Calu3 (cell line): ENCODE measurements at regions not wholly inside any gene's neighbourhood (a gene's known extent, or its start where the extent isn't known, plus 50 kb on each side); places are given as distances from the start of the nearest gene placed in this dataset.
"Not testable (repeated sequence)": the region's sequence is repeated elsewhere in the genome, so short reads cannot be mapped to it uniquely, and the experiment has no call there.

Experiments used
- BruUV-seq: library from RNA; stranded (reverse); fragments of 400-500 nt; replicated peaks from 2 replicates; lab custom pipeline; 2021; lab: Mats Ljungman, UMichigan
- CTCF ChIA-PET: fragments of 300-600 bp; sonication (Branson Sonifier 250); formaldehyde crosslinking; loops from one replicate; lab custom pipeline; 2022; ENCODE audit warnings: antibody characterized with exemption; lab: Charles Lee
- DNase-seq: peaks from one replicate; pipeline ENCODE4 v3.0.0; 2022
- H3K27ac Mint-ChIP-seq: one replicate; pipeline ENCODE4 v1.8.0; 2022; ENCODE audit warnings: mixed read lengths; ENCODE audit not compliant: unreplicated experiment
- H3K27me3 Mint-ChIP-seq: one replicate; pipeline ENCODE4 v1.8.0; 2022; ENCODE audit warnings: mixed read lengths; ENCODE audit not compliant: unreplicated experiment
- H3K36me3 Mint-ChIP-seq: one replicate; pipeline ENCODE4 v1.8.0; 2022; ENCODE audit warnings: mild to moderate bottlenecking, moderate library complexity, mixed read lengths; ENCODE audit not compliant: insufficient read depth, unreplicated experiment
- H3K4me1 Mint-ChIP-seq: one replicate; pipeline ENCODE4 v1.8.0; 2022; ENCODE audit warnings: mild to moderate bottlenecking, low read depth, mixed read lengths; ENCODE audit not compliant: unreplicated experiment
- H3K4me3 Mint-ChIP-seq: one replicate; pipeline ENCODE4 v1.8.0; 2022; ENCODE audit warnings: mild to moderate bottlenecking, low read depth, moderate library complexity, mixed read lengths; ENCODE audit not compliant: unreplicated experiment
- H3K9me3 Mint-ChIP-seq: one replicate; pipeline ENCODE4 v1.8.0; 2022; ENCODE audit warnings: low read depth, mixed read lengths; ENCODE audit not compliant: unreplicated experiment
- intact Hi-C: fragments of 100-400 bp; cut with micrococcal nuclease; formaldehyde crosslinking; loops from one replicate; pipeline ENCODE4 v1.10.0; 2022; ENCODE audit not compliant: unreplicated experiment
- TF ChIP-seq, protein P1 (sequence below): fragments of 200-600 bp; IDR thresholded peaks from one replicate; pipeline ENCODE4 v1.8.0; 2022; ENCODE audit warnings: antibody characterized with exemption; ENCODE audit not compliant: unreplicated experiment

DNA sequence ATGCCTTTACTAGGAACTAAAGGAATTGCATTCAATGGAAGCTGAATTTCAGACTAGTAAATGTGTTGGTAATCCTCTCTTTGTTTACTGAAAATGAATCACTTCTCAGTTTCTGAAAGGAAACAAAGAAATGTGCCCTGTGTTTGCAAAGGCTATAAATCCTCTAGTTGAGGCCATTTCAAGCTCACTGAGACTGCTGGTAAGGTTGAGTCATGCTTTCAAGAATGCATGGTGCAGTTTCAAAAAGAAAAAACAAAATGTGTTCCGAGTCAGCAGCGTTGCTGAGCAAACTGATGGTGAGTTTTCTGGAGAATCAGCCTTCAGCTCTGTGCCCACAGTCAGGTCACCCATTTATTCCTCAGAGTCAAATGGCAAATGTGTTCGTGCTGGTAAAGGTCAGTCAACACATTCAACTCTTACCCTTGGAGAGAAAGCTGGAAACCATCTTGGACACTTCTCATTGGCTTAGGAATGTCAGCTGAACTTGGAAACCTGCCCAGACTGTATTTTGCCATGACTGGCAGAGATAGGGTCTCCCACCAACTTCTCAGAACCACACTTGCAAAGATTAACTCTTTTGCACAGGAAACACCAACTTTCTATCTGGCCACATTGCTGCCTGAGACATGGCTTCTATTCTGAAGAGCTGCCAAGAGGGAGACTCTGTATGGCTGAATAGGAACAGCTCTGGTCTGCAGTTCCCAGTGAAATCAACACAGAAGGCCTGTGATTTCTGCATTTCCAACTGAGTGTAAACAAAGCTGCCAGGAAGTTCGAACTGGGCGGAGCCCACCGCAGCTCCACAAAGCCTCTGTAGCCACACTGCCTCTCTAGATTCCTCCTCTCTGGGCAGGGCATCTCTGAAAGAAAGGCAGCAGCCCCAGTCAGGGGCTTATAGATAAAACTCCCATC, 484.4 kb downstream of the ATP23 start:
- Mint-ChIP-seq H3K36me3 (no peaks in the 10 kb centered on the region), H3K4me1 (peaks cover 42% of the 10 kb centered on the region), H3K4me3 (peak overlapping the region; percentile 53), H3K9me3 (peaks cover 15% of the 10 kb centered on the region), H3K27ac (peak overlapping the region; percentile 70), H3K27me3 (no peaks in the 10 kb centered on the region)
- TF ChIP-seq, protein P1, sequence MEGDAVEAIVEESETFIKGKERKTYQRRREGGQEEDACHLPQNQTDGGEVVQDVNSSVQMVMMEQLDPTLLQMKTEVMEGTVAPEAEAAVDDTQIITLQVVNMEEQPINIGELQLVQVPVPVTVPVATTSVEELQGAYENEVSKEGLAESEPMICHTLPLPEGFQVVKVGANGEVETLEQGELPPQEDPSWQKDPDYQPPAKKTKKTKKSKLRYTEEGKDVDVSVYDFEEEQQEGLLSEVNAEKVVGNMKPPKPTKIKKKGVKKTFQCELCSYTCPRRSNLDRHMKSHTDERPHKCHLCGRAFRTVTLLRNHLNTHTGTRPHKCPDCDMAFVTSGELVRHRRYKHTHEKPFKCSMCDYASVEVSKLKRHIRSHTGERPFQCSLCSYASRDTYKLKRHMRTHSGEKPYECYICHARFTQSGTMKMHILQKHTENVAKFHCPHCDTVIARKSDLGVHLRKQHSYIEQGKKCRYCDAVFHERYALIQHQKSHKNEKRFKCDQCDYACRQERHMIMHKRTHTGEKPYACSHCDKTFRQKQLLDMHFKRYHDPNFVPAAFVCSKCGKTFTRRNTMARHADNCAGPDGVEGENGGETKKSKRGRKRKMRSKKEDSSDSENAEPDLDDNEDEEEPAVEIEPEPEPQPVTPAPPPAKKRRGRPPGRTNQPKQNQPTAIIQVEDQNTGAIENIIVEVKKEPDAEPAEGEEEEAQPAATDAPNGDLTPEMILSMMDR = no peak
- intact Hi-C loops = loop anchor here (10.0 kb wide), 1 partner anchor 361 kb away; no protein-coding TSS in a partner anchor
- no TSS peak for BruUV-seq
- CTCF ChIA-PET = interaction anchor here (0.6 to 2.5 kb wide), 7 partner anchors 11 to 765 kb away, joined by 3 to 21 read pairs (median 4); no protein-coding TSS in a partner anchor
- peak; percentile 62 for DNase-seq

DNA sequence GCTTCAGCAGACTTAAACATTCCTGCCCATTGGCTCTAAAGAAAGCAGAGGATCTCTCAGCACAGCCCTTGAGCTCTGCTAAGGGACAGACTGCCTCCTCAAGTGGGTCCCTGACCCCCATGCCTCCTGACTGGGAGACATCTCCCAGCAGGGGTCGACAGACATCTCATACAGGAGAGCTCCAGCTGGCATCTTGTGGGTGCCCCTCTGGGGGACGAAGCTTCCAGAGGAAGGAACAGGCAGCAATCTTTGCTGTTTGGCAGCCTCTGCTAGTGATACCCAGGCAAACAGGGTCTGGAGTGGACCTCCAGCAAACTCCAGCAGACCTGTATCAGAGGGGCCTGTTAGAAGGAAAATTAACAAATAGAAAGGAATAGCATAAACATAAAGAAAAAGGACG, 485.1 kb downstream of the ATP23 start:
- not testable (repeated sequence) for BruUV-seq, H3K36me3 Mint-ChIP-seq, DNase-seq, H3K27me3 Mint-ChIP-seq
- intact Hi-C loops = loop anchor here (10.0 kb wide), 1 partner anchor 362 kb away; no protein-coding TSS in a partner anchor
- H3K9me3 Mint-ChIP-seq = peaks cover 15% of the 10 kb centered on the region
- peak overlapping the region; percentile 7 for H3K4me3 Mint-ChIP-seq
- H3K27ac Mint-ChIP-seq = peak overlapping the region; percentile 70
- CTCF ChIA-PET = interaction anchor here (0.6 to 2.5 kb wide), 7 partner anchors 12 to 764 kb away, joined by 3 to 21 read pairs (median 4); no protein-coding TSS in a partner anchor
- peaks cover 42% of the 10 kb centered on the region for H3K4me1 Mint-ChIP-seq

DNA sequence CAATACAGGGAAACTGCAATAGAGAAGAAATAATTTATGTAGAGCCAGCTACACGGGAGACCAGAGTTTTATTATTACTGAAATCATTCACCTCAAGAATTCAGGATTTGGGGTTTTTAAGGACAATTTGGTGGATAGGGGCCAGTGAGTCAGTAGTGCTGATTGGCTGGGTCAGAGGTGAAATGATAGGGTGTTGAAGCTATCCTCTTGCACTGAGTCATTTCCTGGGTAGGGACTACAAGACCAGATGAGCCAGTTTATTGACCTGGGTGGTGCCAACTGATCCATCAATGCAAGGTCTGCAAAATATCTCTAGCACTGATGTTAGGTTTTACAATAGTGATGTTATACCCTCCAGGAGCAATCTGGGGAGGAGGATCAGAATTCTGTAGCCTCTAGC, 486.3 kb downstream of the LRIG3 start:
- CTCF ChIA-PET = no interaction called here
- Mint-ChIP-seq H3K4me3 (no peak overlapping the region), H3K4me1 (peaks cover 15% of the 10 kb centered on the region), H3K27ac (no peak overlapping the region), H3K9me3 (peaks cover 2% of the 10 kb centered on the region), H3K27me3 (no peaks in the 10 kb centered on the region), H3K36me3 (no peaks in the 10 kb centered on the region)
- DNase-seq = peak; percentile 42
- BruUV-seq = no TSS peak
- intact Hi-C loops = no loop called here
- TF ChIP-seq, protein P1 = no peak

DNA sequence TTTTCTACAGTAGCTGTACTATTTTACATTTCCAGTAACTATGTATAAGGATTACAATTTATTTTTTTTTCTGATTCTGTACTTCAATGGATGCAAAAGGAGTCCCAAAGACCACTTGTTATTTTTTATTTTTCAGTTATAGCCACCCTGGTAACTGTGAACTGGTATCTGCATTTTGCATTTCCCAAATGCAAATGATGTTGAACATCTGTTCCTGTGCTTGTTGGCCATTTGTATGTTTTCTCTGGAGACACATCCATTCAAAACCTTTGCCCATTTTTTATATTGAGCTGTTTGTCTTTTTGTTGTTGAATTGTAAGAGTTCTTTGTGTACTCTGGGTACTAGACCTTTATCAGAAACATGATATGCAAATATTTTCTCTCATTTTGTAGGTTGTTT, 485.6 kb downstream of the LRIG3 start:
- no TSS peak for BruUV-seq
- TF ChIP-seq, protein P1 = no peak
- CTCF ChIA-PET = no interaction called here
- Mint-ChIP-seq H3K27me3 (no peaks in the 10 kb centered on the region), H3K27ac (no peak overlapping the region), H3K9me3 (peaks cover 2% of the 10 kb centered on the region), H3K4me3 (no peak overlapping the region), H3K4me1 (peaks cover 15% of the 10 kb centered on the region), H3K36me3 (no peaks in the 10 kb centered on the region)
- no peak for DNase-seq
- intact Hi-C loops = no loop called here
